ENCODE measurements at regions not wholly inside any gene's neighbourhood (a gene's known extent, or its start where the extent isn't known, plus 50 kb on each side); places are given as distances from the start of the nearest gene placed in this dataset.

GRCh38 chr4:175068266-175068665 lies 150.1 kb downstream of the ADAM29 start:
- dilution Hi-C loops (cut with MboI; ENCODE audit: extremely low pct_ligation_motif_present, low sequenced_read_pairs): no loop called here
- H2AFZ ChIP-seq (ENCODE audit: control insufficient read depth, low read length): no peak overlapping the region
- FAIRE-seq: no peak

DNA sequence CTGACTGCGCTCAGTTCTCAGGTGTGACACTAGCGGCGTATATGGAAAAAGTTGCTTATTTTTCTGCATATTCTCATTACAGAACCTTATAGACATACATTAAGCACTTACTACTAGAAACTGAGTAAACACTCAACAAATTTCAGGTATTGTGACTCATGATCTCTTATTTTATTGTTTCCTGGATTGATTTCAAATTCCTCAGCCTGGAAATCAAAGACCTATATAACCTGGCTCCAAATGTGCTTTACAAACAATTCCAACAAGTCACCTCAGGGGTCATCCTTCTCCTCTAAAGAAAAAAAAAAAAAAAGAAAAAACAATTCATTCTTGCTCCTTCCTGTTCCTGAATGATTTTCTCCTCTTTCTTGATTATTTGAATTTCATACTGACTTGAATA lies 152.3 kb downstream of the ADAM29 start:
- dilution Hi-C loops (cut with MboI; ENCODE audit: extremely low pct_ligation_motif_present, low sequenced_read_pairs): no loop called here
- Histone ChIP-seq H3K9ac (ENCODE audit: control insufficient read depth, extremely low read depth, insufficient read depth, low read length) (no peak overlapping the region), H3K9me1 (ENCODE audit: control insufficient read depth, extremely low read depth, insufficient read depth, low read length) (no peaks in the 10 kb centered on the region), H3K79me2 (ENCODE audit: control insufficient read depth, insufficient read depth, low read length) (no peaks in the 10 kb centered on the region), H3K4me2 (ENCODE audit: control insufficient read depth, extremely low read depth, insufficient read depth, low read depth, low read length) (no peak overlapping the region), H3K4me3 (ENCODE audit: control insufficient read depth in 2 of 3, extremely low read depth in 1 of 3, insufficient read depth in 2 of 3, low read depth in 1 of 3, low read length in 3 of 3) (no peak overlapping the region), H3K27ac (ENCODE audit: control insufficient read depth, insufficient read depth, low read length) (no peak overlapping the region), H2AFZ (ENCODE audit: control insufficient read depth, low read length) (no peak overlapping the region), H3K36me3 (ENCODE audit: control insufficient read depth in 2 of 2, extremely low read depth in 1 of 2, insufficient read depth in 2 of 2, low read length in 2 of 2) (no peaks in the 10 kb centered on the region), H4K20me1 (ENCODE audit: control insufficient read depth, extremely low read depth, insufficient read depth, low read length) (no peaks in the 10 kb centered on the region), H3K4me1 (ENCODE audit: control insufficient read depth, extremely low read depth, insufficient read depth, low read length) (no peaks in the 10 kb centered on the region), H3K27me3 (ENCODE audit: control insufficient read depth, extremely low read depth, insufficient read depth, low read length) (no peaks in the 10 kb centered on the region), H3K9me3 (ENCODE audit: control insufficient read depth, low read depth, low read length) (no peaks in the 10 kb centered on the region)
- no peak for FAIRE-seq
- TF ChIP-seq EZH2 (IDR thresholded peaks at IDR 0.05; ENCODE audit: low read length) (no peak), CTCF (optimal IDR thresholded peaks at IDR 0.05 in 1 of 3, IDR thresholded peaks at IDR 0.05 in 1 of 3, conservative IDR thresholded peaks at IDR 0.05 in 1 of 3; ENCODE audit: extremely low read depth in 1 of 3, insufficient read depth in 2 of 3, low read length in 3 of 3) (no peak)
- DNase-seq (ENCODE audit: low read depth, low spot score): no peak

More at GRCh38 chr4:175068266-175068665, 150.1 kb downstream of the ADAM29 start:
- Histone ChIP-seq H3K4me2 (ENCODE audit: control insufficient read depth, extremely low read depth, insufficient read depth, low read depth, low read length) (no peak overlapping the region), H3K4me1 (ENCODE audit: control insufficient read depth, extremely low read depth, insufficient read depth, low read length) (no peaks in the 10 kb centered on the region), H3K27me3 (ENCODE audit: control insufficient read depth, extremely low read depth, insufficient read depth, low read length) (no peaks in the 10 kb centered on the region), H3K79me2 (ENCODE audit: control insufficient read depth, insufficient read depth, low read length) (no peaks in the 10 kb centered on the region), H3K36me3 (ENCODE audit: control insufficient read depth in 2 of 2, extremely low read depth in 1 of 2, insufficient read depth in 2 of 2, low read length in 2 of 2) (no peaks in the 10 kb centered on the region), H3K9me1 (ENCODE audit: control insufficient read depth, extremely low read depth, insufficient read depth, low read length) (no peaks in the 10 kb centered on the region), H3K27ac (ENCODE audit: control insufficient read depth, insufficient read depth, low read length) (no peak overlapping the region), H3K9me3 (ENCODE audit: control insufficient read depth, low read depth, low read length) (no peaks in the 10 kb centered on the region), H3K9ac (ENCODE audit: control insufficient read depth, extremely low read depth, insufficient read depth, low read length) (no peak overlapping the region), H3K4me3 (ENCODE audit: control insufficient read depth in 2 of 3, extremely low read depth in 1 of 3, insufficient read depth in 2 of 3, low read depth in 1 of 3, low read length in 3 of 3) (no peak overlapping the region), H4K20me1 (ENCODE audit: control insufficient read depth, extremely low read depth, insufficient read depth, low read length) (no peaks in the 10 kb centered on the region)
- TF ChIP-seq EZH2 (IDR thresholded peaks at IDR 0.05; ENCODE audit: low read length) (no peak), CTCF (optimal IDR thresholded peaks at IDR 0.05 in 1 of 3, IDR thresholded peaks at IDR 0.05 in 1 of 3, conservative IDR thresholded peaks at IDR 0.05 in 1 of 3; ENCODE audit: extremely low read depth in 1 of 3, insufficient read depth in 2 of 3, low read length in 3 of 3) (no peak)
- no peak for DNase-seq (ENCODE audit: low read depth, low spot score)

All from keratinocyte (primary cell).